Activated T-cell treated with anti-CD3 and anti-CD28 coated beads, Interleukin-2, amount 50 U/mL, for 1 hour (primary cell): ENCODE measurements at regions not wholly inside any gene's neighbourhood (a gene's known extent, or its start where the extent isn't known, plus 50 kb on each side); places are given as distances from the start of the nearest gene placed in this dataset.

Experiments used
- DNase-seq: peaks from one replicate; pipeline ENCODE4 v3.0.0-alpha.2; 2020

DNA sequence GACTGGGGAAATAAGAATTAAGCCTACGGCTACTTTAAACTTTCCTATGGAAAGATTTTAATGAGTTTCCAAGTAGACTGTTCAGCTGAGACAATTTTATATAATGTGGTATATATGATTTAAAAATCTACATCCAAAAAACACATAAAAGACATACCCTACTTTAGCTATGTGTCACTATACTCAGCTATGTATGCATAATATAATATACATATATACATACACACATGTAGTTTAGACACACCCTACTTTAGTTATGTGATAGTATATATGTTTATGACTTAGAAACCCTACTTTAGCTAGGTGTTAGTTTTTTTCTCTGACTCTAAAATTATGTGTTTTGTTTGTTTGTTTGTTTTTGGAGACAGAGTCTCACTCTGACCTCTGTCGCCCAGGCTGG is 100.5 kb upstream of the DAB2 start:
- no peak for DNase-seq

GRCh38 chr5:39523821-39524220 is 99.0 kb upstream of the DAB2 start:
- no peak for DNase-seq

DNA sequence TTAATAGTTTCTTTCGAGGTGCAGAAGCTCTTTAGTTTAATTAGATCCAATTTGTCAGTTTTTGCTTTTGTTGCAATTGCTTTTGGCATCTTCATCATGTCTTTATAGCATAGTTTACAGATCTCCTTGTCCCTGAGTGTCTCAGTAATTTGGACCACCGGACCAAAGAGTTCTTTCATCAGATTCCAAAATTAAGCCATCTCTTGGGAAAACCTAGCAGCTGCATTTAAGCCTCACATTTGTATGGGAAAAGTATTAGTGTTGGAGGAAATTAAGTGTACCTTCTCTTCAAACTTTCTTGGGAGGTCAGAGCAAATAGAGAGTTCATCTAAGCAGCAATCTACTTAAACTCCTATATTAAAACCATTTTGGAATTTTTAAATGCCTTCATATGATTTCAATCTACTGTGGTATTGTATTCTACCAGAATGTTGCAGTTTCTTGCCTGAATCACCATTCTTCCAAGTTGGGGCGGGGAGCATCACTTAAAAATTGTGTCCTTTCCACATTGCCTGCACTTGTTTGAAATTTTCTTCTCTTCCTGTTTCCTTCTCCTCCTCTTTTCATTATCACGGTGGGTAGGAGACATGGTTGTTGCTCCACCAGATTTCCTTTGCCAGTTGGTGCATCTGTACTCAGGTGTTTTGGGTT is 97.3 kb upstream of the DAB2 start:
- no peak for DNase-seq

DNA sequence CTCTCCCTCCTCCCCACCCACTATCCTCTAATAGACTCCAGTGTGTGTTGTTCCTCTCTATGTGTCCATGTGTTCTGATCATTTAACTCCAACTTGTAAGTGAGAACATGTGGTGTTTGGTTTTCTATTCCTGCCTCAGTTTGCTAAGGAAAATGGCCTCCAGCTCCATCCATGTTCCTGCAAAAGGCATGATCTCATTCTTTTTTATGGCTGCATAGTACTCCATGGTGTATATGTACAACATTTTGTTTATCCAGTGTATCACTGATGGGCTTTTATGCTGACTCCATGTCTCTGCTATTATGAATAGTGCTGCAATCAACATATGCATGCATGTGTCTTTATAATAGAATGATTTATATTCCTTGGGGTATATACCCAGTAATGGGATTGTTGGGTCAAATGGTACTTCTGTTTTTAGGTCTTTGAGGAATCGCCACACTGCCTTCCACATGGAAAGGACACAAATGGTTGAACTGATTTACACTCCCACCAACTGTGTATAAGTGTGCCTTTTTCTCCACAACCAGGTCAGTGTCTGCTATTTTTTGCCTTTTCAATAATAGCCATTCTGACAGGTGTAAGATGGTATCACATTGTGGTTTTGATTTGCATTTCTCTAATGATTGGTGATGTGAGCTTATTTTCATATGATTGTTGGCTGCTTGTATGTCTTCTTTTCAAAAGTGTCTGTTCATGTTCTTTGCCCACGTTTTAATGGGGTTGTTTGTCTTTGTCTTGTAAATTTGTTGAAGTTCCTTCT is 96.5 kb upstream of the DAB2 start:
- no peak for DNase-seq

GRCh38 chr5:39520232-39520572 is 95.4 kb upstream of the DAB2 start:
- DNase-seq, result no peak

DNA sequence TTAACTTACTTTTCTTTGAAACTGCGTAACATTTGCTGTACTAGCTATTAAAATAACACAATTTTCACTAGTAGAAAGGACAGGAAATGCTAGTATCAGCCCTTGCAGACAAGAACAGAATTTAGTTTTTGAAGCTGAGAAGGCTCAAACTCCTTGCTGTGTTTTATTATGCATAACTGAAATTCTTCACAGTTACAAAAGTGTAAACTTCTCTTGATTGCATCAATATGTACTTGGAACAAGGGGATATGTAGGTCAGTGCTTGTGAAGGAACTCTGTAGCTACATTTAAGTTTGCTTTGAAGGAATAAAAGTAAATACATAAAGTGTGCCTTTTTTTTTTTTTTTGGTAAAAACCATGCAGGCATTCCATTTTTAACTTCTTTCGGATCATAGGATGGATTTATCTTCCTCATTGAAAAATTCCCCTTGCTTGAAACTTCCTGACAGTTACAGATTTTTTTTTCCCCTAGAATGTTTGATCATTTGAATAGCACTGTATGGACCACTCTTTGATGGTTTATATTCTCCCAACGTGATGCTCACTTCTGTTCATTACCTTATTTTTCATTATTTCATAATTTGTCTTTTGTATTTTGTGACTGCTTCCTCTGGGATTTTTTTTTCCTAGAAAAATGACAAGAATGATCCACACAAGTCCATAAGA is 94.9 kb upstream of the DAB2 start:
- DNase-seq, result no peak

GRCh38 chr5:39519079-39519478 is 94.3 kb upstream of the DAB2 start:
- no peak for DNase-seq

DNA sequence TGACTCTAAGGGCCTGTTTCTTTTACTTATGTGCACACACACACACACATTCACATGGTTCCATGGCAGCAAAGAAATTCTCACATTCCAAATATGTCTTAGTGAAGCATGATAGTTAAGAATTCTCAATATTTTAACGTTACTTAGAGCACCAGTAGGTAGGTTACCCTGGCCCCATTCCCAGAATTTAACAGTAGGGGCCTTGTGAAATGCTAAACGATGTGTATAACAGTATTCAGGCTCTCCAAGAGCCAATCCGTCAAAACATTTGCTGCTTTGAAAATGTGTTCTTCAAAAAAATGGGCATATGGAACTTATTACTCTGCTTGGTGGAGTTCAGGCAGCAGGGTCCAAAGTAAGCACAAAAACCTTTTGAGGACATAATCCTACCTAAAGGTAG is 93.7 kb upstream of the DAB2 start:
- DNase-seq, result no peak

GRCh38 chr5:39517800-39518199 is 93.0 kb upstream of the DAB2 start:
- no peak for DNase-seq

DNA sequence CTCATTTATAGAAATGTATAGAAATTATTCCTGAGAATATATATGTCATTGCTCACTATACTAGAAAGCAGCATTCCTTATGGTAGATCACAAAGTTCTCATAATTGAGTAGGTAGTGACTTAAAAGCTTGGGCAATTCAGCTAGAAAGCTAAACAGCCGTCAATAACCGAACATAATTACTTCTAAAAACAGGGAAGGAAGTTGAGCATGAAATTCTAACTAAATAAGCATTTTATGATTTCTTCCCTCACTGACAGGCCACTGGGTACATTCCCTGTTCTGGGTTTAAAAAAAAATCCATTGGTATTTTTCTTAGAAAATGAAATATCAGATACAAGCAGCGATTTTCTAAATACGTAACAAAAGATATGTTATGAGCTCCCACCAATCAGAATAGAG is 91.1 kb upstream of the DAB2 start:
- no peak for DNase-seq

GRCh38 chr5:39513236-39513635 is 88.5 kb upstream of the DAB2 start:
- no peak for DNase-seq

GRCh38 chr5:39506211-39506610 is 81.4 kb upstream of the DAB2 start:
- no peak for DNase-seq

DNA sequence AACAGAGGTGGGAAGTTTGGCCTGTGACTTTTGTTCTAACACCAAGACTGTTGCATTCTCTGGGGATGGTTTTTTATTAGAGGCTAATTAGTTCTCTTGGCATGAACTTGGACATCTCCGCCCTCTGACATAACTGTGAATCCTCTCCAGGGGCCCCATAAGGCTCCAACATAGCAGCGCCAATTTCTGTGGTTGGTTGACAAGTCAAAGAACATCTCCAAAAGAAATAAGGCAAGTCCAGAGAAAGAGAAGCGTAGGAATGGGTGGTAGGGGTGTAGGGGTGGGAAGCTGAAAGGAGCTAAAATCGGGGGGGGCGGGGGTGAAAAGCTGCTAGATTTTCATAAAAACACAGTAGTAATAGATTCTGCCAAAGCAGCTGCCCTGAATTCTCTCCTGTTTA is 81.0 kb upstream of the DAB2 start:
- no peak for DNase-seq

- no peak for DNase-seq
Observed at GRCh38 chr5:39505363-39505762, 80.6 kb upstream of the DAB2 start.

- no peak for DNase-seq
Observed at GRCh38 chr5:39503155-39503554, 78.4 kb upstream of the DAB2 start.

GRCh38 chr5:39502704-39503103 is 77.9 kb upstream of the DAB2 start:
- DNase-seq, result no peak

DNA sequence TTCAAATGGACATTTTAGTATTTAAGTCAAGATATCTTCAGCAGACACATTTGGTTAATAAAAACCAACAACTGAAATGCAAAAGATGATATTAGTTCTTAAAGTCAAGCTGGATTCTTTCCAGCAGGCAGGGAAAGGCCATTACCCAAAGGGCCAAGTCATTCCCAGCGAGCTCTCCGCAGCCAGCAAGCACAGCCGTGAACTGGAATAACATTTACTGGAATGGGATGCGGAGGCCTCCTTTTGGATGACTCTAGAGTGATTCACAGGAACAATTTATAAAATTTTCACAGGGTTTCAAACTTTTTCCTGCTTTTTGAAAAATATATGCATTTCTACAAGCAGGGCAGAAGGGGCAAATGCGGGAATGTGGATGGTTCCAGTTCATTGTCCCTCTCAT is 76.6 kb upstream of the DAB2 start:
- DNase-seq, result no peak

GRCh38 chr5:39500551-39501175 is 75.9 kb upstream of the DAB2 start:
- DNase-seq, result no peak

DNA sequence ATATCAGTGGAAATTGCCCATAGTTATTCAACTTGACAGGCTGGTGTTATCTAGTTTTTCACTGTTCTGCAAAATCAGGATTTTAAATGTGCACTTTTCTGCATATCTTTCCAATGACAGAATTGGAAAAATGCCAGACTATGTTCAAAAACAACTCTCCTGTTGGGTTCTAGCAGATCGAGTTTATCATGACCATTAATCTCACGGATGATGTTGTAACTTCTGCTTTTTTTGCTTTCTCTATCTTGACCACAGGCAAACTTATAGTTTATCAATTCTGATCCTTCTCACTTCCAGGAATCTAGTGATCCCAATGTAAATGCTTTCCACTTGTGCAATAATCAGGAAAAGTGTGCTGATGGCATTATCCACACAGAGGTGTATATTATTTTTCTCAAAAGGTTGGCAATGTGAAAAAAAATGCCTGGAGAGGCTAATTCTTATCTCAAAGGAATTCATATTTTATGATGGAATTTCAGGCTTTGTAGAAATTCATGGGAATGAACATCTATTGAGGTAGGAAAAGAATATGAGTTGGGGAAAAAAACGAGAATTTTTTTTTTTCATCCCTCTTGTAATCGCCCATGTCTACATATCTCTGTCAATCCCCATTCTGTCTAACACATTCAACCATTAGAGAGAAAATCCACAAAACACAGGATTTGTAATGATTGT is 73.6 kb upstream of the DAB2 start:
- no peak for DNase-seq

DNA sequence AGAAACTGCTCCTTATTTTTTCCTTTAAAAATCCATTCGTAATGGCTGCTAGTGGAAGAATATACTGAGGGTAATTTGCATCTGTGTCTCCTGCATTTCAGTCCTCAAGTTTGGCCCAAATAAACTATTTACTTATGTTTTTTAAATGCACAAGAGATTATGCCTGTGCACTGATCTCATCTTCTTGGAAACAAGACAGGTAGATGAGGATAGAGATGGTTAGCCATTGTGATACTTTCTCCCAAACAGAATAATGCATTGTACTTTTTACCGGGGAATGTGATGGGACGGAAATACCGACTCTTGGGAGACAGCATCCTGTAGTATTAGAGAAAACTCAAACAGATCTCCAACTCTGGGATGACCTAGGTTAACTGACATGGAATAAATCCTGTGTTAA is 72.5 kb upstream of the DAB2 start:
- DNase-seq, result no peak

GRCh38 chr5:39495227-39495626 is 70.4 kb upstream of the DAB2 start:
- no peak for DNase-seq

DNA sequence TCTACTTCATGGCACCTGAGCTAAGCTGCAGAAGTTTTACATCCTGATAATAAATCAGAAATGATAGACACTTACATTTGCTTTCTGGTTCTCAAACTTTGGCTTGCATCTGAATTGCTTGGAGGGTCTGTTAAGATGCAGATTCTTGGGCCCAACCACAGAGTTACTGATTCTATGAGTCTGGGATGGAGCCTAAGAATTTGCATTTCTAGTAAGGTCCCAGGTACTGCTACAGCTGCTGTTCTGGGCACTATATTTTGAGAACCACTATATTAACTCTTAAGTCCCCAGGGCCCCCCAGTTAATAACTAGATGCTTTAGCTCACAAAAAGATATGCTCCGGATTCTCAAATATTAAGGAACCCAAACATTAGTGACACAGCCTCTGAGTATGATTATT is 69.8 kb upstream of the DAB2 start:
- no peak for DNase-seq

DNA sequence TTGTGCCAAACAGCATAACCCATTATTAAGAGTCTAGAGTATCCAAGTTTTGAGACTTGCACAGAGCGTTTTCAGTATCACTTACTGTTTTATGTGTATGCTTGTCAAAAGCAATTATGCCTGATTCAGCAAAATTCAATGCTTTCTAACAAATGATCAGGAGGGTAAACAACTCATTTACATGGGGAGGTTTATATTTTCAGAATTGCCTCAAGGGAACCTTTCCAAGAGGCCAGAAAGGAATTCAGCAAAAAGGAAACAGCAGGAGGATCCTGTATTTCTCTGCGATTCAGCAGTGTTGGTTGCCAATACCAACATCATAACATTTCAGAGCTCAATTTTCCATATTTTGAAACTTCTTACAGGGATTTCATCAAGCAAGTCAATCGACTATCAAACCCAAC is 69.3 kb upstream of the DAB2 start:
- no peak for DNase-seq
